Activated naive CD8-positive, alpha-beta T cell treated with anti-CD3 and anti-CD28 coated beads, Interleukin-2, amount 50 U/mL, for 24 hours (primary cell): ENCODE measurements at regions not wholly inside any gene's neighbourhood (a gene's known extent, or its start where the extent isn't known, plus 50 kb on each side); places are given as distances from the start of the nearest gene placed in this dataset.

Source experiments
- ATAC-seq: fragments of 150-1000 bp; cut with Tn5 transposase; one replicate; pipeline ENCODE4 v1.10.0; 2021
- DNase-seq: peaks from one replicate; pipeline ENCODE4 v3.0.0; 2021
- H3K27ac Mint-ChIP-seq: one replicate; pipeline ENCODE4 v1.8.0; 2021; ENCODE audit warnings: mild to moderate bottlenecking, mixed read lengths
- H3K27me3 Mint-ChIP-seq: one replicate; pipeline ENCODE4 v1.8.0; 2021; ENCODE audit warnings: mixed read lengths
- H3K36me3 Mint-ChIP-seq: one replicate; pipeline ENCODE4 v1.8.0; 2021; ENCODE audit warnings: low read depth, mixed read lengths
- H3K4me1 Mint-ChIP-seq: one replicate; pipeline ENCODE4 v1.8.0; 2021; ENCODE audit warnings: mixed read lengths
- H3K4me3 Mint-ChIP-seq: one replicate; pipeline ENCODE4 v1.8.0; 2021; ENCODE audit warnings: mild to moderate bottlenecking, moderate library complexity, mixed read lengths
- H3K9me3 Mint-ChIP-seq: one replicate; pipeline ENCODE4 v1.8.0; 2021; ENCODE audit warnings: mixed read lengths

- Mint-ChIP-seq H3K27me3 (peaks cover 3% of the 10 kb centered on the region), H3K36me3 (no peaks in the 10 kb centered on the region), H3K9me3 (peaks cover 14% of the 10 kb centered on the region), H3K4me3 (no peak overlapping the region), H3K27ac (no peak overlapping the region), H3K4me1 (no peaks in the 10 kb centered on the region)
- ATAC-seq (no peak), DNase-seq (no peak)
Observed at GRCh38 chr17:13273806-13274205, 256.0 kb upstream of the ELAC2 start.

GRCh38 chr17:13272296-13272695 is 254.5 kb upstream of the ELAC2 start:
- Mint-ChIP-seq H3K27me3 (peaks cover 4% of the 10 kb centered on the region), H3K4me1 (no peaks in the 10 kb centered on the region), H3K27ac (no peak overlapping the region), H3K36me3 (no peaks in the 10 kb centered on the region), H3K4me3 (no peak overlapping the region), H3K9me3 (peaks cover 14% of the 10 kb centered on the region)
- ATAC-seq = no peak
- no peak for DNase-seq

GRCh38 chr17:13268791-13269595 is 251.2 kb upstream of the ELAC2 start:
- no peaks in the 10 kb centered on the region for H3K4me1 Mint-ChIP-seq
- DNase-seq = no peak
- H3K4me3 Mint-ChIP-seq = no peak overlapping the region
- no peak overlapping the region for H3K27ac Mint-ChIP-seq
- peaks cover 8% of the 10 kb centered on the region for H3K9me3 Mint-ChIP-seq
- peaks cover 4% of the 10 kb centered on the region for H3K27me3 Mint-ChIP-seq
- no peaks in the 10 kb centered on the region for H3K36me3 Mint-ChIP-seq
- ATAC-seq = no peak

GRCh38 chr17:13266606-13267005 is 248.8 kb upstream of the ELAC2 start:
- H3K4me1 Mint-ChIP-seq = no peaks in the 10 kb centered on the region
- H3K27ac Mint-ChIP-seq = no peak overlapping the region

GRCh38 chr17:13265311-13265710 is 247.5 kb upstream of the ELAC2 start:
- H3K27ac Mint-ChIP-seq = no peak overlapping the region
- H3K9me3 Mint-ChIP-seq = no peaks in the 10 kb centered on the region
- peaks cover 1% of the 10 kb centered on the region for H3K27me3 Mint-ChIP-seq
- H3K36me3 Mint-ChIP-seq = no peaks in the 10 kb centered on the region
- no peak overlapping the region for H3K4me3 Mint-ChIP-seq
- ATAC-seq (no peak), DNase-seq (no peak)
- H3K4me1 Mint-ChIP-seq = no peaks in the 10 kb centered on the region

More at GRCh38 chr17:13266606-13267005, 248.8 kb upstream of the ELAC2 start:
- Mint-ChIP-seq H3K36me3 (no peaks in the 10 kb centered on the region), H3K27me3 (peaks cover 4% of the 10 kb centered on the region), H3K4me3 (no peak overlapping the region), H3K9me3 (peaks cover 4% of the 10 kb centered on the region)
- ATAC-seq (no peak), DNase-seq (no peak)

GRCh38 chr17:13263746-13264145 is 245.9 kb upstream of the ELAC2 start:
- Mint-ChIP-seq H3K4me3 (no peak overlapping the region), H3K27ac (no peak overlapping the region), H3K9me3 (no peaks in the 10 kb centered on the region), H3K4me1 (no peaks in the 10 kb centered on the region), H3K36me3 (no peaks in the 10 kb centered on the region), H3K27me3 (peaks cover under 1% of the 10 kb centered on the region)
- ATAC-seq = no peak
- DNase-seq = no peak

GRCh38 chr17:13256545-13256944 is 238.7 kb upstream of the ELAC2 start:
- peaks cover 5% of the 10 kb centered on the region for H3K9me3 Mint-ChIP-seq
- H3K27ac Mint-ChIP-seq = no peak overlapping the region
- ATAC-seq (no peak), DNase-seq (no peak)
- H3K4me1 Mint-ChIP-seq = no peaks in the 10 kb centered on the region
- no peak overlapping the region for H3K4me3 Mint-ChIP-seq
- no peaks in the 10 kb centered on the region for H3K36me3 Mint-ChIP-seq
- no peaks in the 10 kb centered on the region for H3K27me3 Mint-ChIP-seq

GRCh38 chr17:13253733-13254410 is 236.0 kb upstream of the ELAC2 start:
- DNase-seq (no peak), ATAC-seq (no peak)
- H3K36me3 Mint-ChIP-seq = no peaks in the 10 kb centered on the region
- no peaks in the 10 kb centered on the region for H3K27me3 Mint-ChIP-seq
- peaks cover 5% of the 10 kb centered on the region for H3K9me3 Mint-ChIP-seq
- no peak overlapping the region for H3K4me3 Mint-ChIP-seq
- no peaks in the 10 kb centered on the region for H3K4me1 Mint-ChIP-seq
- H3K27ac Mint-ChIP-seq = no peak overlapping the region

- no peaks in the 10 kb centered on the region for H3K36me3 Mint-ChIP-seq
- no peak for DNase-seq
- H3K27ac Mint-ChIP-seq = no peak overlapping the region
- H3K4me1 Mint-ChIP-seq = no peaks in the 10 kb centered on the region
- no peak for ATAC-seq
- peaks cover 6% of the 10 kb centered on the region for H3K9me3 Mint-ChIP-seq
- peaks cover 3% of the 10 kb centered on the region for H3K27me3 Mint-ChIP-seq
- no peak overlapping the region for H3K4me3 Mint-ChIP-seq
Observed at GRCh38 chr17:13244513-13244912, 226.7 kb upstream of the ELAC2 start.

GRCh38 chr17:13243585-13243984 is 225.8 kb upstream of the ELAC2 start:
- Mint-ChIP-seq H3K4me3 (no peak overlapping the region), H3K9me3 (peaks cover 6% of the 10 kb centered on the region), H3K27me3 (peaks cover 3% of the 10 kb centered on the region), H3K27ac (no peak overlapping the region), H3K36me3 (no peaks in the 10 kb centered on the region), H3K4me1 (no peaks in the 10 kb centered on the region)
- DNase-seq (no peak), ATAC-seq (no peak)

GRCh38 chr17:13240851-13241250 is 223.0 kb upstream of the ELAC2 start:
- H3K27ac Mint-ChIP-seq = no peak overlapping the region
- no peaks in the 10 kb centered on the region for H3K36me3 Mint-ChIP-seq
- DNase-seq (no peak), ATAC-seq (no peak)
- H3K9me3 Mint-ChIP-seq = peaks cover 6% of the 10 kb centered on the region
- H3K4me1 Mint-ChIP-seq = no peaks in the 10 kb centered on the region
- H3K27me3 Mint-ChIP-seq = peaks cover 3% of the 10 kb centered on the region
- no peak overlapping the region for H3K4me3 Mint-ChIP-seq

GRCh38 chr17:13230350-13231264 is 212.8 kb upstream of the ELAC2 start:
- Mint-ChIP-seq H3K27me3 (no peaks in the 10 kb centered on the region), H3K4me1 (no peaks in the 10 kb centered on the region), H3K36me3 (no peaks in the 10 kb centered on the region), H3K9me3 (no peaks in the 10 kb centered on the region), H3K27ac (no peak overlapping the region), H3K4me3 (no peak overlapping the region)
- DNase-seq (no peak), ATAC-seq (no peak)

- H3K27ac Mint-ChIP-seq = no peak overlapping the region
- H3K27me3 Mint-ChIP-seq = no peaks in the 10 kb centered on the region
- ATAC-seq (no peak), DNase-seq (no peak)
- H3K36me3 Mint-ChIP-seq = no peaks in the 10 kb centered on the region
- H3K9me3 Mint-ChIP-seq = no peaks in the 10 kb centered on the region
- no peaks in the 10 kb centered on the region for H3K4me1 Mint-ChIP-seq
- H3K4me3 Mint-ChIP-seq = no peak overlapping the region
Observed at GRCh38 chr17:13228225-13228624, 210.4 kb upstream of the ELAC2 start.

GRCh38 chr17:13222975-13223374 is 205.1 kb upstream of the ELAC2 start:
- Mint-ChIP-seq H3K27ac (no peak overlapping the region), H3K36me3 (no peaks in the 10 kb centered on the region), H3K27me3 (peaks cover 2% of the 10 kb centered on the region), H3K4me3 (no peak overlapping the region), H3K9me3 (no peaks in the 10 kb centered on the region), H3K4me1 (no peaks in the 10 kb centered on the region)
- ATAC-seq (no peak), DNase-seq (no peak)
